ENCODE measurements at regions not wholly inside any gene's neighbourhood (a gene's known extent, or its start where the extent isn't known, plus 50 kb on each side); places are given as distances from the start of the nearest gene placed in this dataset.

DNA sequence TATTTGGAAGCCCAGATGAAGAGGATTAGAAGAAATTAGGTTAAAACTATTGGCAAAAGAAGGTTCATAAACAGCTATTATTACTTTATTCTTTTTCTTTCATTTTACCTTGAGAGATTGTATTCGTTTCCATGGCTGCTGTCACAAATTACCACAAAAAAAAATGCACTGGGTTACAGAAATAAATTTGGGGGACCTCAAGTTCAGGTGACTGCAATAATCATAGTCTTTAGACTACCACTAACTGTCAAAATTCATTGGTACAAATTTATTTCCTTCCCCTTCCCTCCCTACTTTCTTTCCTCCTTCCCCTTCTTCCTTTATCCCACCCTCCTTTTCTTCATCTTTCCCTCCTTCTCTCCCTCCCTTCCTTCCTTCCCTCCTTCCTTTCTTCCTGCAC, 217.8 kb upstream of the PIK3C3 start:
- H3K4me3 ChIP-seq (ENCODE audit: low read depth, low read length): no peak overlapping the region
- TF ChIP-seq, protein P1, sequence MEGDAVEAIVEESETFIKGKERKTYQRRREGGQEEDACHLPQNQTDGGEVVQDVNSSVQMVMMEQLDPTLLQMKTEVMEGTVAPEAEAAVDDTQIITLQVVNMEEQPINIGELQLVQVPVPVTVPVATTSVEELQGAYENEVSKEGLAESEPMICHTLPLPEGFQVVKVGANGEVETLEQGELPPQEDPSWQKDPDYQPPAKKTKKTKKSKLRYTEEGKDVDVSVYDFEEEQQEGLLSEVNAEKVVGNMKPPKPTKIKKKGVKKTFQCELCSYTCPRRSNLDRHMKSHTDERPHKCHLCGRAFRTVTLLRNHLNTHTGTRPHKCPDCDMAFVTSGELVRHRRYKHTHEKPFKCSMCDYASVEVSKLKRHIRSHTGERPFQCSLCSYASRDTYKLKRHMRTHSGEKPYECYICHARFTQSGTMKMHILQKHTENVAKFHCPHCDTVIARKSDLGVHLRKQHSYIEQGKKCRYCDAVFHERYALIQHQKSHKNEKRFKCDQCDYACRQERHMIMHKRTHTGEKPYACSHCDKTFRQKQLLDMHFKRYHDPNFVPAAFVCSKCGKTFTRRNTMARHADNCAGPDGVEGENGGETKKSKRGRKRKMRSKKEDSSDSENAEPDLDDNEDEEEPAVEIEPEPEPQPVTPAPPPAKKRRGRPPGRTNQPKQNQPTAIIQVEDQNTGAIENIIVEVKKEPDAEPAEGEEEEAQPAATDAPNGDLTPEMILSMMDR (conservative IDR thresholded peaks at IDR 0.05; ENCODE audit: low read depth, low read length): no peak
- DNase-seq (ENCODE audit: low read depth): no peak

- H3K4me3 ChIP-seq (ENCODE audit: low read depth, low read length): no peak overlapping the region
- TF ChIP-seq, protein P1 (conservative IDR thresholded peaks at IDR 0.05; ENCODE audit: low read depth, low read length): no peak
- no peak for DNase-seq (ENCODE audit: low read depth)
These were observed 220.1 kb upstream of the PIK3C3 start for GRCh38 chr18:41734917-41735316.

GRCh38 chr18:41732356-41732755, 222.7 kb upstream of the PIK3C3 start:
- no peak overlapping the region for H3K4me3 ChIP-seq (ENCODE audit: low read depth, low read length)
- TF ChIP-seq, protein P1 (conservative IDR thresholded peaks at IDR 0.05; ENCODE audit: low read depth, low read length): no peak
- peak; percentile 11 for DNase-seq (ENCODE audit: low read depth)

DNA sequence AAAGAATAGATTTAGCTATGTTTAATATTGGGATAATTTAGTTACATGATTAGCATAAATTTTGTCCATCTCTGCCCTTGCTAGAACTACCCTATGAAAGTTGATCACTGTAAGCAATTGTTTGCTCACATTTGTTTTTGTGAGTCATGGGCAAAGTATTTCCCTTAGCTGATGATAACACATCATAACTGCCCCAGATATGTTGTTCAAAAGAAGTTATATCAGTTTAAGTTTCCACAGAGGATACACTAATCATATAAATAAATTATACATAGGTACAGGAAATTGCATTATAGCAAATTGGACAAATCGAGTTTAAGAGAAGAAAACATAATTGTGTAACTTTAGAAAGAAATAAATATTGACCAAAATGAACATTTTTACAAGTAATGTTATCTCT, 223.2 kb upstream of the PIK3C3 start:
- TF ChIP-seq, protein P1 (conservative IDR thresholded peaks at IDR 0.05; ENCODE audit: low read depth, low read length): no peak
- DNase-seq (ENCODE audit: low read depth): peak; percentile 52
- H3K4me3 ChIP-seq (ENCODE audit: low read depth, low read length): no peak overlapping the region

DNA sequence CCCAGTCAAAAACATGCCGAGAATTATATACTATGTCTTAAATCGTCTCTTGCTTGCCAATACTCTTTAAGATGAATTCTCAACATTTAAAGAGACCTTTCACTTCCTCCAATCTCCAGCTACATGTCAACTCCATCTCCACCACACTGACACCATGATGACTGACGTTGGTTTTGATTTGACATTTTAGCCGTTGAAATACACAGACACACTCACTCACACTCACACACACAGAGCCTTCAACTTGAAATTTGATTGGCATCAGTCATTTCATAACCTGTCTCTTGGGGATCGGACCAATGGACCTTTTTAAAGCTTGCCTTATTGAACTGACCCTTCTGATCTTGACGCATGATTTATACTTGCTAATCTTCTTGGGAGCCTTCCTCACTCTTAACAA, 230.8 kb upstream of the PIK3C3 start:
- TF ChIP-seq, protein P1 (conservative IDR thresholded peaks at IDR 0.05; ENCODE audit: low read depth, low read length): no peak
- no peak for DNase-seq (ENCODE audit: low read depth)
- H3K4me3 ChIP-seq (ENCODE audit: low read depth, low read length): no peak overlapping the region

- peak; percentile 23 for DNase-seq (ENCODE audit: low read depth)
- TF ChIP-seq, protein P1 (conservative IDR thresholded peaks at IDR 0.05; ENCODE audit: low read depth, low read length): no peak
- no peak overlapping the region for H3K4me3 ChIP-seq (ENCODE audit: low read depth, low read length)
These were observed 233.8 kb upstream of the PIK3C3 start for GRCh38 chr18:41721103-41721790.

GRCh38 chr18:41720226-41720625, 234.8 kb upstream of the PIK3C3 start:
- DNase-seq (ENCODE audit: low read depth): no peak
- TF ChIP-seq, protein P1 (conservative IDR thresholded peaks at IDR 0.05; ENCODE audit: low read depth, low read length): no peak
- no peak overlapping the region for H3K4me3 ChIP-seq (ENCODE audit: low read depth, low read length)
